Stimulated activated CD4-positive, alpha-beta T cell treated with anti-CD3 and anti-CD28 coated beads, Interleukin-12 subunit alpha, Interleukin-12 subunit beta, amount 100 ng/mL, for 24 hours (primary cell): ENCODE measurements at regions not wholly inside any gene's neighbourhood (a gene's known extent, or its start where the extent isn't known, plus 50 kb on each side); places are given as distances from the start of the nearest gene placed in this dataset.
A peak's percentile ranks its signal among the peaks of the same experiment; 100 is the strongest.
"Not testable (repeated sequence)": the region's sequence is repeated elsewhere in the genome, so short reads cannot be mapped to it uniquely, and the experiment has no call there.

ENCODE experiments used
- DNase-seq, 2 experiments: peaks; one replicate each; pipeline ENCODE4 v3.0.0-alpha.2; 2020; ENCODE audit warnings: low read depth in 2 of 2

GRCh38 chr7:131861620-131862346 lies 305.4 kb upstream of the PODXL start:
- no peak for DNase-seq

GRCh38 chr7:131859147-131859821 lies 302.9 kb upstream of the PODXL start:
- peak in 1 of 2 experiments; percentile 46 for DNase-seq

GRCh38 chr7:131858611-131859010 lies 302.2 kb upstream of the PODXL start:
- DNase-seq, result no peak

GRCh38 chr7:131849472-131849871 lies 293.0 kb upstream of the PODXL start:
- no peak for DNase-seq

- DNase-seq, result no peak
These were observed 291.6 kb upstream of the PODXL start for GRCh38 chr7:131848033-131848432.

- DNase-seq, result no peak
These were observed 289.3 kb upstream of the PODXL start for GRCh38 chr7:131845573-131846314.

GRCh38 chr7:131844369-131844768 lies 287.9 kb upstream of the PODXL start:
- DNase-seq, result no peak

- no peak for DNase-seq
These were observed 287.5 kb upstream of the PODXL start for GRCh38 chr7:131843898-131844331.

- DNase-seq, result no peak
These were observed 283.7 kb upstream of the PODXL start for GRCh38 chr7:131839967-131840690.

GRCh38 chr7:131836733-131837132 lies 280.3 kb upstream of the PODXL start:
- DNase-seq, result no peak

- no peak for DNase-seq
These were observed 278.7 kb upstream of the PODXL start for GRCh38 chr7:131835141-131835540.

- DNase-seq, result no peak
These were observed 274.3 kb upstream of the PODXL start for GRCh38 chr7:131830681-131831080.

GRCh38 chr7:131829947-131830558 lies 273.6 kb upstream of the PODXL start:
- no peak for DNase-seq

GRCh38 chr7:131827421-131827820 lies 271.0 kb upstream of the PODXL start:
- no peak for DNase-seq

GRCh38 chr7:131826960-131827359 lies 270.5 kb upstream of the PODXL start:
- no peak for DNase-seq

GRCh38 chr7:131823961-131824440 lies 267.6 kb upstream of the PODXL start:
- DNase-seq, result not testable (repeated sequence)

- DNase-seq, result no peak
These were observed 263.5 kb upstream of the PODXL start for GRCh38 chr7:131819891-131820290.

- DNase-seq, result no peak
These were observed 260.1 kb upstream of the PODXL start for GRCh38 chr7:131816391-131817007.

- no peak for DNase-seq
These were observed 252.3 kb upstream of the PODXL start for GRCh38 chr7:131808736-131809135.

GRCh38 chr7:131808156-131808555 lies 251.7 kb upstream of the PODXL start:
- not testable (repeated sequence) for DNase-seq

GRCh38 chr7:131803816-131804215 lies 247.4 kb upstream of the PODXL start:
- no peak for DNase-seq
